Left lobe of liver (tissue), 2 donors: ENCODE measurements at regions not wholly inside any gene's neighbourhood (a gene's known extent, or its start where the extent isn't known, plus 50 kb on each side); places are given as distances from the start of the nearest gene placed in this dataset.

Experiments used
- ATAC-seq: fragments of 200-7000 bp; cut with Tn5 transposase; one replicate; pipeline ENCODE4 v1.9.1; 2020; ENCODE audit warnings: mild to moderate bottlenecking, moderate library complexity
- DNase-seq: peaks from one replicate; pipeline ENCODE4 v3.0.0-alpha.2; 2020; ENCODE audit warnings: low spot score
- donor health status: DM: no; HTN: no; CAD: no; lungs with moderate emphysema.
- donor health status: DM: no; HTN: yes; CAD: no.

GRCh38 chr17:14959106-14959648 lies 305.9 kb downstream of the PMP22 start:
- no peak for DNase-seq
- ATAC-seq = no peak

- DNase-seq (no peak), ATAC-seq (no peak)
Measured at GRCh38 chr17:14953405-14953804, 311.7 kb downstream of the PMP22 start.

- ATAC-seq (no peak), DNase-seq (no peak)
Measured at GRCh38 chr17:14950686-14951085, 314.4 kb downstream of the PMP22 start.

GRCh38 chr17:14950216-14950615 lies 314.9 kb downstream of the PMP22 start:
- ATAC-seq = no peak
- DNase-seq = no peak

- ATAC-seq (peak; percentile 94), DNase-seq (peak; percentile 58)
Measured at GRCh38 chr17:14947671-14948070, 317.5 kb downstream of the PMP22 start.

GRCh38 chr17:14946481-14946880 lies 318.6 kb downstream of the PMP22 start:
- DNase-seq (no peak), ATAC-seq (no peak)

GRCh38 chr17:14942526-14943190 lies 322.5 kb downstream of the PMP22 start:
- no peak for ATAC-seq
- DNase-seq = no peak

- ATAC-seq (no peak), DNase-seq (no peak)
Measured at GRCh38 chr17:14940938-14941265, 324.2 kb downstream of the PMP22 start.

- DNase-seq (no peak), ATAC-seq (no peak)
Measured at GRCh38 chr17:14940108-14940937, 324.8 kb downstream of the PMP22 start.

- DNase-seq (no peak), ATAC-seq (no peak)
Measured at GRCh38 chr17:14935845-14936485, 329.2 kb downstream of the PMP22 start.

GRCh38 chr17:14935139-14935841 lies 329.8 kb downstream of the PMP22 start:
- DNase-seq (no peak), ATAC-seq (no peak)

GRCh38 chr17:14933676-14934075 lies 331.4 kb downstream of the PMP22 start:
- ATAC-seq = no peak
- no peak for DNase-seq

- ATAC-seq = peak; percentile 91
- DNase-seq = peak; percentile 54
Measured at GRCh38 chr17:14926526-14927122, 338.5 kb downstream of the PMP22 start.

GRCh38 chr17:14926073-14926472 lies 339.1 kb downstream of the PMP22 start:
- ATAC-seq (peak; percentile 61), DNase-seq (no peak)

GRCh38 chr17:14925498-14925897 lies 339.6 kb downstream of the PMP22 start:
- peak; percentile 81 for ATAC-seq
- DNase-seq = no peak

- DNase-seq (no peak), ATAC-seq (no peak)
Measured at GRCh38 chr17:14923981-14924380, 341.1 kb downstream of the PMP22 start.

- DNase-seq = no peak
Measured at GRCh38 chr17:14922411-14922810, 342.7 kb downstream of the PMP22 start.

GRCh38 chr17:14921936-14922335 lies 343.2 kb downstream of the PMP22 start:
- DNase-seq (no peak), ATAC-seq (no peak)

More at GRCh38 chr17:14922411-14922810, 342.7 kb downstream of the PMP22 start:
- no peak for ATAC-seq

GRCh38 chr17:14919631-14920213 lies 345.4 kb downstream of the PMP22 start:
- ATAC-seq = no peak

GRCh38 chr17:14919094-14919493 lies 346.0 kb downstream of the PMP22 start:
- no peak for DNase-seq
- no peak for ATAC-seq

More at GRCh38 chr17:14919631-14920213, 345.4 kb downstream of the PMP22 start:
- no peak for DNase-seq
